CD4-positive, alpha-beta T cell treated with Interleukin-17A for 1 hour (primary cell): ENCODE measurements at regions not wholly inside any gene's neighbourhood (a gene's known extent, or its start where the extent isn't known, plus 50 kb on each side); places are given as distances from the start of the nearest gene placed in this dataset.
"Not testable (repeated sequence)": the region's sequence is repeated elsewhere in the genome, so short reads cannot be mapped to it uniquely, and the experiment has no call there.

Source experiments
- DNase-seq: peaks from one replicate; pipeline ENCODE4 v3.0.0-alpha.2; 2020

DNA sequence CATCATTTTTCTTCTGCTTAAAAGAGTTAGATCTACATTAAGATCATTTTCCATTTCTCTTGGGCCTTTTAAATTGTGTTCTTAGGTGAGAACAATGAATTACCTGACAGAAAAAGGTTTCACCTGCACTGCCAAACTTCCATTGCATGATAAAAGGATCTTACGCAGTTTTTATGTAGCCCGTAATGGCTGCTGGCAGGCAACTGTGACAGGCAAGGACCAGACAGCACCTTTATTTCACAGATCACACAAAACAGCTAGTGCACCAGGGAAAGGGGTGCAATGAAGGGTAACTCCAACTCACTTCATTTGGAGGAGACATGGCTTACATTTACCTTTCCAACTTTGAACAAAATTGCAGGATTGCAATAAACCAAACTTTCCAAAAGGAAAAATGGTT lies 159.8 kb downstream of the SLITRK1 start:
- DNase-seq: no peak

DNA sequence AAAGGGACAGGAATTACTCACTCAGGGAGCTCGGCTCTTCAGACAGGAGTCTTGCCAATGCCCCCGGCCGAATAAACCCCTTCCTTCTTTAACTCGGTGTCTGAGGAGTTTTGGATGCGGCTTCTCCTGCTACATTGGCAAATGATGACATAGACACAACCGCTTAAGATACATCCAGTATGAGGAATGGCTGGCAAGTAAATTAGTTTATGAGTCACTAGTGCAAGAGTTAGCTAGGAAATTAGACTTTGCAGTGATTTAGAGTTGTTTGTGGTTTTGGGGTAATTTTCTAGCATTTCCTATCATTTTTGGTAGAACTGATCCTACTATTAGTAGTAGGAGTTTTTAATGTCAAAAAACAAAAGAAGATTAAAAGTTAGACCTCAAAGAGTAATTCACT lies 166.2 kb downstream of the SLITRK1 start:
- no peak for DNase-seq

DNA sequence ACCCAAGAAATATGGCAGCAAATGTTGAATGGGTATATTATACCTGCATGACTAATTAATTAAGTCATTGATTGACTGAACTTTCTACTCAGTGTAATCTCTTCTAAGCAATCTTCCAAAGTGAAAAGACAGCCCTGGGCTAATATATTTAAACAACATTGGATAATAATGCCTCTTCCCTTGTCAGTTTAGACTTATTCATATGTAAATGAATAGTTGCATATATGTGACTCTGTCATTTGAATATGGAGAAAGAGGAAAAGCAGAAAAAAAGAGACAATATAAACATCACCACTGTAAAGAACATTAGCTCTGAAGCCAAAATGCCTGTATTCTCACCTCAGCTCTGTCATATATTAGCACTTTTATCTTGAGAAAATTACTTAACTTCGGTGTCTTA lies 168.0 kb downstream of the SLITRK1 start:
- DNase-seq: no peak

- DNase-seq: no peak
Observed at GRCh38 chr13:83710133-83710515, 172.2 kb downstream of the SLITRK1 start.

GRCh38 chr13:83709426-83710132 lies 172.7 kb downstream of the SLITRK1 start:
- DNase-seq: no peak

- no peak for DNase-seq
Observed at GRCh38 chr13:83702021-83702420, 180.3 kb downstream of the SLITRK1 start.

DNA sequence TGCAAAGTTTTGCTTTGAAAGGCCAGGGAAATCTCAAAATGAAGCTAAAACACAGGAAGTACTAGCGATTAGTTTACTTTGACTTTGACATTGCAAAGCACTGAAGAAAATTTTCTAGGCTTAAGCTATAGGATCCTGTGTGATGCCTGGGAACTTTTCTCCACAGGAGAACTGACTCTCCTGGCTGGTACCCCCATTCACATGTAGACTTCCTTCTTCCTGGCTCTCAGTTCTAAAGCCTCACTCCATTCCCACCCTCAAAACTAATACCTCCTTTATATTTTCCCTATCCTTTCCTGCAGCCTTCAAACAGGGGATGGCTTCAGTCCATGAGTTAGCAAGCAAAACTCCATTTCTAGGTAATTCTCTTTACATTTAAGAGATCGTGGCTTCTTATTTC lies 189.5 kb downstream of the SLITRK1 start:
- no peak for DNase-seq

DNA sequence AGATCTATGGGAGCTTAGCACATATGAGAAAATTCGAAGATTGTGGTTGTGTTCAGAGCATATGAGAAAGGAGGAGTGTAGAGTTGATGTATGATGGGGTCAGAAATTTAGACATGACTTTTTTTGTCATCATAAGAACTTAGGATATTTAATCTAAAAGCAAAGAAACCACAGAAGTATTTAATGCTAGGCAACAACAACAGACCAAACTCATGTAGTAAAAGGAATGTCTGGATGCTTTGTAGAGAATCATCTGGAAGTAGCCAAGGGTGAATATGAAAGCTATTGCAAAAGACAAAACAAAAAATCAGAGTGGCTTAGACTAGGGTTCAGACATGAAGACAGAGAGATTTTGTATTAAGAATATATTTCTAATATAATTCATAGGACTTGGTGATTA lies 190.3 kb downstream of the SLITRK1 start:
- no peak for DNase-seq

GRCh38 chr13:83681547-83681946 lies 200.7 kb downstream of the SLITRK1 start:
- DNase-seq: no peak

DNA sequence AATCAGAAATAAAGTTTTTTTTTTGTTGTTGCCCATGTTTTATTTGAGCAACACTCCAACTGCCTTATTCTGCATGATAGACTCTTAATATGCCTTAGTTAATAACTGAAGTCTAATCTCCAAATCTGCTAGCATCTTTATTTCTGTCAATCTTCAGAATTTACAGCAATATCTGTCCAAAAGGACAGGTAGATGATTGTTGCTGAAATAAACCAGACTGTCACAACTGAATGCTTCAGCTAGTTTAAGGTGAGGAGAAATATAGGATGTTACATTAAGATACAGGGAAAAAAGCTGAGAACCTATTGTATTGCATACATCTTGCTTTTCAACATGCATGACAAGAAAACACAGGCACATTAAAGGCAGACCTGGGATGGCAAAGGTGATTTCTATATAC lies 204.3 kb downstream of the SLITRK1 start:
- no peak for DNase-seq

DNA sequence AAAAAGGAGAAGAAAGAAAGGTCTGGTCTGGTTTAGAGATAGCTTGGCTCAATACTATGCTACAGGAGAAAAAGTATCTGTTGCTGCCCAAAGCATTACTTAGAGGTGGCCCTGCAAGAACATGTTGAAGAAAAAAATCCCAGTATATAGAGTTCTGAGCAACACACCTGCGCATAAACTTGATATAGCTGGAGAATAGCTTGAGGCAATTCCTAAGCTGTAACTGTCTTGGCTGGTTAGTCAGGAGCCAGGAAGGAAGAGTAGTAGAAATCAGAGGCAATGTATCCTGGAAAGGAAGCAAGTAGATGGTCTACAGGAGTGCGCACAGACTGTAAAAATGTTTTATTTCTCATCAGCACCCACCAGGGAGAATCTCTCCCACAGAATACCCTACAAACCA lies 209.7 kb downstream of the SLITRK1 start:
- no peak for DNase-seq

DNA sequence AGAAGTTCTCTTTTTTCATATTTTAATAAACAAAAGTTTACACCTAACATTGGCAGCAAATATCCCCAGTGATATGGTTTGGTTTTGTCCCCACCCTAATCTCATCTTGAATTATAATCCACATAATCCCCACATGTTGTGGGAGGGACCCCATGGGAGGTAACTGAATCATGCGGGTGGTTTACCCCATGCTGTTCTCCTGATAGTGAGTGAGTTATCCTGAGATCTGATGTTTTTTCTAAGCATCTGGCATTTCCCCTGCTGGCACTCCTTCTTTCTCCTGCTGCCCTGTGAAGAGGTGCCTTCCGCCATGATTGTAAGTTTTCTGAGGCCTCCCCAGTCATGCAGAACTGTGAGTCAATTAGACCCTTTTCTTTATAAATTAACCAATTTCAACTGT lies 214.7 kb downstream of the SLITRK1 start:
- no peak for DNase-seq

DNA sequence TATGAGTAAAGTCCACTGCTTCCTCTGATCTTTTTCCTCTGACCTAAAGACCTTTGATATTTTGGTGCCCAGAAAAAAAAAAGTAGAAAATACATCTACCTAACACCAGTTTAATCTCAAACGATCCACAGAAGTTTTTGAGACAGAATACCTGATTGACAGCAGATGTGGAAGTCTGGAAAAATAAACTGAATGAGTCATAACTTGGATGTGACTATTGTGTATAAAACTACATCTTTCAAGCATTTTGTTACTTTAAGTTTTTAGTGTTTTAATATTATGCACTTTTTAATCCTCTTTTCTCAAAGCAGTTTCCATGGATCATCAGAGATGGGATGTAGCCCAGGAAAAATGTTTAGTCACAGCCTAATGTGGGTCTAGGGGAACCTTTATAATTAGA lies 216.1 kb downstream of the SLITRK1 start:
- no peak for DNase-seq

DNA sequence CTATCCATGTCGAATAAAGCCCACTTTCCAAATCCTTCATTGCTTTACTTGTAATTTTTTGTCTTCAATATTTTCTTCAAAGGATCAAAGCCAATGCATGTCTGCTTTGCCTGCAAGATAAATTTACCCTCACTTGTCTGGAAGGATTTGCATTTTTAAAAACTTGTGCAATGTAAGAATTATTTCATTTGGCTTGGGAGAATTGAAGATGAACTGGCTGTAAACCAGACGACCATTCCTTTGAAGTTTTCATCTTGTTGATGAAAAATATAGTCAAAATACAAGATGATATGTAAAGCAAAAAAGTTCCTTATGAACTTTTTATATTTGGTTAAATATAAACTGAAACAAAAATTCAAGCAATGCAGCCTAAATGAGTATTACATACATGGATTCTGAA lies 225.0 kb downstream of the SLITRK1 start:
- DNase-seq: no peak

- DNase-seq: not testable (repeated sequence)
Observed at GRCh38 chr13:83642617-83643016, 239.7 kb downstream of the SLITRK1 start.

DNA sequence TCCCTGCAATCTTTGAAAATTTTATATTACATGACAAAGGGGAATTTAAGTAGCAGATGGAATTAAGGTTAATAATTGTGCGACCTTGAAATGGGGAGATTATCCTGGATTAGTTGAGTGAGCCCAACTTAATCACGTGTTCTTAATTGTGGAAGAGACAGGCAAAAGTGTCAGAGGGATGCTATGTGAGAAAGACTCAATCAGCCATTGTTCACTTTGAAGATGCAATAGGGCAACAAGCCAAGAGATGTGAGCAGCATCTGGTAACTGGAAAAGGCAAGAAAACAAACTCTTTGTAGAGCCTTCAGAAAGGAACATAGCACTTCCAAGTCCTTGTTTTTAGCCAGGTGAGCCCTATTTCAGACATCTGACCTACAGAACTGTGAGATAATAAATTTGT lies 247.7 kb downstream of the SLITRK1 start:
- no peak for DNase-seq

DNA sequence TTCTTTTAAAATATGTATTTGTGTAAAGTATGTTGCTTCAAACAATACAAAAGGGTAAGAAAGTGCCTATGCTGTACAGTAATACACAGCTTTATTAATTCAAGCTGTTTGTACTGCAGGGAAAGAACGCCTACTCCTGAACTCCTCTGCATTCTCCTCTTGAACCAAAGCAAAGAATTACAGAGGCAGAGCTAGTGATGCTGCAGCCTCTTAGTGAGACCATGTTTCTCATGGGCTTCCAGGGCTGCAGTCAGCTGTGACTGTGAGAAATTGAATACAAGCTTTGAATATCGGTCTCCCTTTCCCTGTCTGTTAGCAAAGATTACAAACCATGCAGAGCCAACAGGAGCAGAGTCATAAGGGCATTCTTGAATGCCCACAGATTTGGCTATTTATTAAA lies 248.5 kb downstream of the SLITRK1 start:
- no peak for DNase-seq

- DNase-seq: no peak
Observed at GRCh38 chr13:83622422-83622784, 259.9 kb downstream of the SLITRK1 start.

DNA sequence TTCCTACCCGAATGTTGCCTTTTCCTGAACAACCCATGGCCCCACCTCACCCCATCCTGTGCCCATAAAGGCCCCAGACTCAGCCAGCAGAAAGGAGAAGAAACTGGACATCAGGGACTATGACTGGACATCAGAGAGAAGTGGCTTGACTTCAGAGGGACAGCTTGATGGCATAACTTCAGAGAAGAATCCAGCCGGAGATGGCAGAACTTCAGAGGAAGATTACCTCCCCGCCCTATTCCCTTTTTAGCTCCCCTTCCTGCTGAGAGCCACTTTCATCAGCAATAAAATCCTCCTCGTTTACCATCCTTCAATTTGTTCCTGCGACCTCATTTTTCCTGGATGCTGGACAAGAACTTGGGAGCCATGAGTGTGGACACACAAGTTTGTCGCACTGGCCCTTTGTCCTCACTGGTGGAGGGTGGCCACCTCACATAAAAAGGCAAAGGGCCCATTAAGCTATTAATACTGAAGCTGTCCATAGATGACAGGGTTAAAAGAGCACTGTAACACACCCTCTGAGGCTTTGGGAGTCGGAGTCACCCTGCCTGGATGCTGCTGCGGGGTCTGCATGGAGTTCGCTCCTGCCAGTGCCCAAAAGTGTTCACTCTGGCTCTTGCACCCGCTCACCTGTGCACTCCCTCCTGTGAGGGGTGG lies 260.4 kb downstream of the SLITRK1 start:
- DNase-seq: no peak

- no peak for DNase-seq
Observed at GRCh38 chr13:83620530-83621220, 261.6 kb downstream of the SLITRK1 start.

GRCh38 chr13:83618966-83619365 lies 263.3 kb downstream of the SLITRK1 start:
- no peak for DNase-seq

- DNase-seq: no peak
Observed at GRCh38 chr13:83613524-83613923, 268.8 kb downstream of the SLITRK1 start.

- DNase-seq: no peak
Observed at GRCh38 chr13:83601539-83601938, 280.7 kb downstream of the SLITRK1 start.

DNA sequence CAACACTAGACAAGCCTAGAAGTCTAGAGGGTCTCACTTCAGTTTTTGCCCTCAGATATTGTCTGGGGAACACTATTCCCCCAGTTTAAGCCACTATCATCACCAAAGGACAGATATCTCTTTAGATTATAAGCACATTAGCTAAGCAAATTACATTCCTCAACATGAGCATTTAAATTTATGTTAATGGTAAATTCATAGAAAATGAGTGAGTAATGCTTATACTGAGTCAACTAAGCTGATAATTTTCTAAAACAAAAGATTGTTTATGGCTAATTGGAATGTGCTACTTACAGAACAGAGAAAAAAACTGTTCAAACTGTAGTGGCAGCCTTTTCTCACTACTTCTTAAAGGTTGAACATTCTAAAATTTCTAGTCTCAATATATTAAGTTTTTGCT lies 290.2 kb downstream of the SLITRK1 start:
- DNase-seq: no peak
